ENCODE measurements at regions not wholly inside any gene's neighbourhood (a gene's known extent, or its start where the extent isn't known, plus 50 kb on each side); places are given as distances from the start of the nearest gene placed in this dataset.

DNA sequence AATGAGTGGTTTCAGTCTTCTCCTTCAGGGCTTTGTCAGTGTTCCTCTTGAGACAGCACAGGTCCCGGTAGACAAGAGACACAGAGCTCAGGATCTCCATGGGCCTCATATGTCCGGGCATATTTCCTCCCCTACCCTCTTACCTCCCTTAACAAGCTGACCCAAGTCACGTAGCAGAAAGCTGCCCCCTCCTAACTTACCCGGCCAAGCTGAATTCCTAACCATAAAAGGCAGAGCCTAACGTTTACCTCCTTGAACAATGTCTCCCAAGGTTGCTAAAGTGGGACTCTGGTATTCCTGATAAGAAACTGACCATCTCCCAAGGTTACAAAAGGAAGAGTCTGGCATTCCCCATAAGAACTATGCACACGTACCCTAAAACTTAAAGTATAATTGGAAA lies 182.2 kb upstream of the USP15 start:
- DNase-seq = no peak

DNA sequence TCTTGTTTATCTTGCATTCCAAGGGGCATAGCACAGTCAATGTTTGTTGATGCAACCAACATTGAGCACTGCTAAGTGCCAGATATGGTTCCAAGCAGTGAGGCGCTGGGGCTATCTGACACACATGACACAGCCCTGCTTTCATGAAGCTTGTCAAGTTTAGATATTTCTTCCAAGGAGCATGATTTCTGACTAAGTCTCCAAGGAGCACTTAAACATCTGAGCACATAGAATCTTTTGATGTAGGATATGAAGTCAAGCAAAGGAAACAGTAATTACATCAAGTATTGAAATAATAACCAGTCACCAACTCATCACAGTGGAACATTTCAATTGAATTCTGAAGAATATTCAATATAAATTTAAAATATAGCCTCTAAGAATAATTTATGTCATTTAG lies 177.8 kb upstream of the USP15 start:
- DNase-seq = no peak

DNA sequence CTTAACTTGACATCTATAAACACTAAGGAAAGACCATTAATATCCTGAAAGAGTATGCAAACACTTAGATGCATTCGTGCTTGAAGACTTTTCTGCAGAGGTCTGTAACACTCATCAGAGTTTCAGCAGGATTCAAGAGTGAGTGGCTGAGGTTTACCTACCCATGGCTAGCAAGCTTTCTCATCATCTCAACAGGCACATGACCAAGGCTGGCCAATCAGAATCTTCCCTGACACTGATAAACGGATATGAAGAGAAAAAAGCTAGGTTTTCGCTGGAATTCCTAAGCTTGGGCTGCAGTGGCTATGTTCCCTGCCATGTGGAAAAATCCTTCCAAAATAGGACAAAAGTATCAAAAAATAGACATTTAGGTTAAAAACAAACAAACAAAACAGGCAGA lies 162.1 kb upstream of the USP15 start:
- DNase-seq = no peak

DNA sequence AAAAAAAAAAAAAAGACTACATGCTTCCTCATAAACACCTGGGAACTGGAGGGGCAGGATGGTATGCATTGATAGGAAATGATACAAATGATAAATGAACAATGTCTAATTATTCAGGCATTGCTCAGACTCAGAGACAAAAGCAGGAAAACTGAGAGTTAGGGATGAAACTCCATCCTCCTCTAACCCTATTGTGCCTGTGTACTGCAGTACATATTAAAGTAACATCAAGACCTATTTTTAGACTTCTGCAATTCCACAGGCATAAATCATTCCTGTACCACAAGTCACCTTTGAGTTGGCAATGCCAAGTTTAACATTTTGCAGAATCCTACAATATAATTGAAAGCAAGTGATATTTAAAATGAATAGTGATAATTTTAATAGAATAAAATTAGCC lies 156.5 kb upstream of the USP15 start:
- DNase-seq = no peak

DNA sequence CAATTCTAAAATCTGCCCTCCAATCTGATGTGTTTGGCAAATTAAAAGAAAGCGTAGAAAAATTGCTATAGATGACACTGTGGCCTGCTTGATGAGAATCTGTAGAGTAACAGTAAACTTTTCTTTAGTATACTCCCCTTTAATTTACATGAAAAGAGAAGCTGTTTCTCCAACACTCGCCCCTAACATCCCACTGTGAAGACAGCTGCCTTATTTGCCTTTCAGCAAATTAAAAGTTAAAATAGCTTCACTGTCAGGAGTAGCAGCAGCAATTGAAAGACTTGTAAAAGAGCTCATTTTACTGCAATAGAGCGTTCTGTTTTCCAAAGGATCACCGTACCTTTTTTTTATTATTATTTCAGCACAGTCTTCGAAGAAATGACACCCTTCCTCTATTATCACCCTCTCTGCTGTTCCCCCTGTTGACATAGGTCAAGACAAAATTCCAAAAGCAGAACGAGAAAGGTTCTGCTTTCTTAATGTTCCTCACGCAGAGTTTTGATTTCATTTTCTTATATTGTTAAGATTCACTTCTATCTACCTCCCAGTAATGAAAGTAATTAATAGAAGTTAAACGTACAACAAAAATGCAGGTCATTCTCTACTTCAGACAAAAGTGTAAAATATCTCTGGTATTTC lies 153.5 kb upstream of the USP15 start:
- DNase-seq = no peak

DNA sequence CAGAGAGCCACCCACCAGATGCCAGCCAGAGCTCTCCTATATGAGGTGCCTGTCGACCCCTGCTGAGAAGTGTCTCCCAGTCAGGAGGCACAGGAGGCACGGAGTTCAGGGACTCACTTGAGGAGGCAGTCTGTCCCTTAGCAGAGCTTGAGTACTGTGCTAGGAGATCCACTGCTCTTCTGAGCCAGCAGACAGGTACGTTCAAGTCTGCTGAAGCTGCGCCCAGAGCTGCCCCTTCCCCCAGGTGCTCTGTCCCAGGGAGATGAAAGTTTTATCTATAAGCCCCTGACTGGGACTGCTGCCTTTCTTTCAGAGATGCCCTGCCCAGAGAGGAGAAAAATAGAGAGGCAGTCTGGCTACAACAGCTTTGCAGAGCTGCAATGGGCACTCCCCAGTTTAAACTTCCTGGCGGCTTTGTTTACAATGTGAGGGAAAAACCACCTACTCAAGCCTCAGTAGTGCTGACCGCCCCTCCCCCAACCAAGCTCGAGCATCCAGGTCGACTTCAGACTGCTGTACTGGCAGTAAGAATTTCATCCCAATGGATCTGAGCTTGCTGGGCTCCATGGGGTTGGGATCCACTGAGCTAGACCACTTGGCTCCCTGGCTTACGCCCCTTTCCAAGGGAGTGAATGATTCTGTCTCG lies 146.7 kb upstream of the USP15 start:
- DNase-seq = no peak

DNA sequence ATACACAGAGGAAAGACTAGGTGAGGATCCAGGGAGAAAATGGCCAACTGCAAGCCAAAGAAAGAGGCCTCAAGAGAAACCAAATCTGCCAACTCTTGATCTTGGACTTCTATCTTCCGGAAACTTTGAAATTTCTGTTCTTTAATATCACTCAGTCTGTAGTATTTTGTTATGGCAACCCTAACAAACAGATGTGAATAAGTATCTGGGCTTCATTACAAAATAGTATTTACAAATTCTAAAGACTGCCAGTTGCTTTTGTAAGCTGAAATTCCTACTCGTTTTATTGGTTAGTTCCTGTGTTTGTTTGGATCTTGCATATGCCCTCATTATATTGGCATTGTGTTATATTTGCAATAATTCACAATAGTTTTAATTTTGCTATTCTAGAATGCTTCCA lies 143.2 kb upstream of the USP15 start:
- no peak for DNase-seq

DNA sequence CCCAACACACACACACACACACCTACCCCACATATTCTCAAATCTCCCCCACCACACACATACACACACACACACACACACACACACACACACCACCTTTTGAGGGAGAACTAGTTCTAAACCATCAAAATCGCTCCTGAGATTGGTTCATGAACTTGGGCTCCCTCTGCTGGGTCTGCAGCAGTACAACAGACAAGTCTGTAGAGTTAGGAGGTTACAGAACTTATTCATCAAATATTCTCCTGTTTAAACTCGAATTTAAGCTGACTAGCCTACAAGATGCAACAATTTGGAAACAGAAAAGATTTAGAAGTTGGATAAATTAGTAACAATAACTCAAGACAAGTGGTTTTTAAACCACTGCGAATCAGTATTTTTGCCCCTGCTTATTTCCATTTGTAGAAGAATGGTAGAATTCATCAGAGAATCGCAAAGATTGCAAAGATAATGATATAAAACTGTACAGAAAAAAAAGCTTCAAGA lies 136.4 kb upstream of the USP15 start:
- peak in 1 of 2 experiments; percentile 26 for DNase-seq

DNA sequence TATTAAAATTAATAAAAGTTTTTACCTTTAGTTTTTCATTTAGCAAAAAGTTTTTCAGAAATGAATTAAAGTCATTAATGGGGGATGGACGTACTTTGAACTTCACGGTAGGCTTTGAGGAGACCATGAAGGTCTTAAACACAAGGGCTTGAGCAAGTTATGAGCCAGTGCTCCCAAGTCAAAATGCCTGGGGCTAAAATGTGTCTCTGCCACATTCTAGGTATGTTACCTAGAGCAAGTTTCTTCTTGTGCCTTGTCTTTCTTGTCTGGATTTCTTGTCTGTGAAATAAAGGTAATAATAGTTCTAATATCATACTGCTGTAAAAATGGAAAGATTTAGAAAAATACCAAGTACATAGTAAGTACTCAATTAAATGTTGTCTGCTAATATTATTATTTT lies 132.7 kb upstream of the USP15 start:
- DNase-seq = no peak

DNA sequence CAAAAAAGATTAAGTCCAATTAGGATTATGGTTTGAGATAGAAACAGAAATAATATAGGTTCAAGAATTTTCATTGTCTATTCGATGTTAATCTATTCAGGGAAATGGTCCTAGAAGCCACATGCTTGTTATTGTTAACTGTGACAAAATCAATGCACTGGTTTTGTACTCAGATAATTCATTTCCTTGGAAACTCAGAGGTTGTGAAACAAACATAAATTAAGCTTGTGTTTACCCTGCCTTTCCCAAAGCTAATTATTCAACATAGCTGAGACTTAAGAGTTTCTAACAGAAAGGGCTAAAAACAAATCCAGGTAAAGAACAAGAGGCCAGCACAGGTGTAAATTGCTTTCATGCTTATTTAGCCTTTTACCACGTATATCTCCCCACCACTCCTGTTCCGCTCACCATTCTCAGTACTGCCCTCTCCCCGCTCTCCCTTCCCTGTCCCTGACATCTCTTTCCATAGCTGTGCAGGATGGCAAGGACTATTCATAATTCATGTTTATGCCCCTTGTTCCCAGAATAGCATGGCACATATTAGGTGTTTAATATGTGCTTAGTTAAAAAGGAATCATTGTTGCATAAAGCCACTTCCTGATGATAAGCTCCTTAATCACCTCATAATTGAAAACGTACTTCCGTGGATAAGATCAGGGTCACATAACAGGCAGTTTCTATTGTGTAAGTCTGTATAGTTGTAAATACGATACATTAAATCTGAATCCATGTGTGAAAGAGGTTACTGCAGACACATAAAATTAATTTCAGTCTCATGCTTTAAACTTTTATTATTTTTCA lies 131.8 kb upstream of the USP15 start:
- no peak for DNase-seq

DNA sequence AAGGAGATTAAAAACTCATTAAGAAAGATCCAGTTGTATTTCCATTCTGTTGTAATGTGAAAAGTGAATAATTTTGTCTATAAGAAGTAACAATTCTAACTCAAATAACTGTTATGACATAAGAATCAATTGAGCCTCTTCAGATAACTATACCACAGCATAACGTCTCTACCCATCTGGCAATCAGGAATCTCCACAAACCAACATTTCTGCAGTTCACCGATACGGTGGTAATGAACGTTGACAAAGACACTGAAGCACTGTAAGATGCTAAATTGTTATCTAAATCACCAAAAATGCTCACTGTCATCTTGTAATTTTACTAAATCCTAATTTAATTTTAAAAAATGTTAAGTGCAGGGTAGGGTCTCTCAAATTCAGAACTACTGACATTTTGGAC lies 130.9 kb upstream of the USP15 start:
- no peak for DNase-seq

DNA sequence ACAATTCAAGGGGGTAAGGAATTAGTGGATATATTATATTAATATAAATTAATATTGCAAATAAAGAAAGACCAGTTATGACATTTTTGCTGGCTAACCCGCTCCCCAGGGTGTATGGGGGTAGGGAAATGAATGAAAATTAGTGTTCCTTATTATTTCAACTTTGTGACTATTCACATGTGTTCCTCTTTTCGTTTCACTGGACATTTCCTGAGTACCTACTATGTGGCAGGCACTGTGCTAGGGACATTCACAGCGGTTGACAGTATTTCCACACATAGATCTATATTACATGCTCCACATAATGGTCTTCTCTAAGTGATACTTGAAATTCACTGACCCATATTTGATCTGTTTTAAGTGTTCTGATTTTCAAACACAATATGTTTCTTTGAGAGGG lies 129.8 kb upstream of the USP15 start:
- no peak for DNase-seq

DNA sequence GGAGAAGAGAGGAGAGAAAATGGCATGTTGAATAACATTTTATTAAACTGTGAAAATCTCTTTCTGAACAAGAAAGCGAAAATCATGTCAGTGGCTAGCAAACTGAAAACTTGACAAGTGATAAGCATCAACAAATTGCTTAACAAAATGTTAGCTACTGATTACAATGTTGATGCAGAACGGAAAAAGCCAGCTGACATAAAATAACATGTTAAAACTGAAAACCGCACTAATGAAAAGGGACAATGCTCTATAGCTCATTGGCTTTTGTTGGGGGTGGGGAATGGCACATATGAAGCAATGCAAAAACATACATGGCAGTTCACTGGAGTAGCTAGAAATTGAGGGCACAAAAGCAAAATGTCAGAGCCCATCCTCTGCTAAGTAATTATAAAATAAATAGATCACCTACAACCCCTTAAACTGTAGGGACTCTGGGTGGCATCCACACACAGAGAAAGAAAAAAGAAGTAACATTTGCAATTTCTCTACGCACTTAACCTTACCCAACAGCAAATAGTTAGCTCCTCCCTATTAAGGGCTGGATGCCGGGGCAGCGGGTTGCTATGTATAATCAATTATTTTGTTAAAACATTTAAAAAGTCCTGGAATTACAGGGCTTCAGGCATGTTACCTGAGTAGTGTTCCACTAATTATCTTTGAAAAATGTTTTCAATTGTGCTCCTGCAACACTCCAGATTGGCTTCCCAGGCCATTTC lies 129.2 kb upstream of the USP15 start:
- no peak for DNase-seq

DNA sequence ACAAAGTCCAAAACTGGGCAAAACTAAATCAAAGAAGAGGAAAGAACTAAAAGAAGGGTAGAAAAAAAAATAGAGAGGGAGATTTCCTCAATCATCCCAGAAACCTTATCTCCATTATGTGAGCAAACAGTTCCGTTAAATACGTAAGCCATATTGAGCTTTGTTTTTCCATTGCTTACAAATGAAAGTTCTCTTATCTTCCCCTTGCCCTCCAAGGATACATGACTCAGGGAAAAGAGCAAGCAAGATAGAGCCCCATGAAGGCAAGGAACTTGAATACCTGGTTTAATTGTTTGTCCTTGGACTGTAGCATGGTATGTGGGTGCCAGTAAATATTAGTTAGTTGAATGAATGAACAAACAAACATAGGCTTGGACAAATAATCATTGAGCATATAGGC lies 126.8 kb upstream of the USP15 start:
- no peak for DNase-seq

DNA sequence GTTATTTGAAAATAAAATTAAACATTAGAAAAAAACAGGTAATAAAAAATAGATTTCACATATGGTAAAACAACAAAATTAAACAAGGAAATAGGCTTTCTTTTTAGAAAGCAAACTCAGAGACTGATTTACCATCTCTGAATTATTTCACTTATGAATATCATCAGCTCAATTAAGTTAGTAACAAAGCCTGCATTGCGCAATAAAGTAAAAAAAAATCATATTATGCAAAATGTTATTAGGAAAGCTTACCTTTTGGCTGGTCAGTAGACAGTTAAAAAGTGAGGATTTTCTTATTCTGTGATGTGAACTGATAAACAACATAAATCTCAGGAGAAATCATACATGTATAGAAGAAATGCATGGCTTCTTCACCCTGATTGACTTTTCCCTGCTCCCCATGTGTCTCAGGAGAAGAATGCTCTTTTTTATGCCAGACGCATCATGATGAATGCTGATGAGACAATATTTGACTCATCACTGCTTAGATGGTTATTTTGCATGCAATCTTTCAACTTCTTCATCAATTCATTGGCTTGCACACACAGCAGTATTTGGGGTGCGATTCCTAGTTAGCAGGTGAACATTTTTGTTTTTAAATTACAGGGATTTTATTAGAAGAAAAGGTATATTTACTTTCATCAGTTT lies 124.5 kb upstream of the USP15 start:
- no peak for DNase-seq

DNA sequence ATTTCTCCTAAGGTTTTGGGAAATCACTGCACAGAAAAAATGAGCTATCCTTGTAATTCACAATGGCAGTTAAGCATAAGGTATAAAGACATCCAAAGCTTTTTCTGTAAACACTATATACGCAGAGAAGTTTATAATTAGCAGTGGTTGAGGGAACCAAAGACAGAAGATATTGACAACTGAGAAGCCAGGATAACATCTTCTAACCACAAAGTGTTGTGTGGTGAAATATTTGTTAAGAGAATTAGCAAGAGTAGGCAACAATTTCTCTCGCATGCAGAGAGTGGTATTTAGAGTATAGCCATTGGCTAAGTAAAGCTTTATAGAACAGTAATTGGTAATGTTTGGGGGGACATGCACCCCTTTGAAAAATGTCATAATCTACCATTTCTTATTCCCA lies 123.7 kb upstream of the USP15 start:
- DNase-seq = no peak

DNA sequence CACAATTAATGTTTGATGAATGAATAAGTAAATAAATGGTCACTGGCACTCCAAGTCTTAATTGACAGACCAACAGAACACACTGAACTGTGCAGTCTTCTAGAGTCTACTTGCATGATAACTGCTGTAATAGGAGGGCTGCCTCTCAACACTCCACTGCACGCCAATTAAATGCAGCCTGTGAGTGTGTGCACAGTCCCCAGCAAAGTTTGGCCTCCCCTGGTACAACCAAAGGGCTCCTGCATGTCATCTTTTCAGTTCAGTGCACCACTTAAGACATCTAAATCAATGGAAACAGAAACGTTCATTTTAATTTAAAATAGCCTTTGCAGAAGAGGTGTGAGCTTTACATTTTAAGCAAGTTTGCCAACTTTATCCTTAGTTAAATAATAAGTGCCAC lies 121.7 kb upstream of the USP15 start:
- no peak for DNase-seq

DNA sequence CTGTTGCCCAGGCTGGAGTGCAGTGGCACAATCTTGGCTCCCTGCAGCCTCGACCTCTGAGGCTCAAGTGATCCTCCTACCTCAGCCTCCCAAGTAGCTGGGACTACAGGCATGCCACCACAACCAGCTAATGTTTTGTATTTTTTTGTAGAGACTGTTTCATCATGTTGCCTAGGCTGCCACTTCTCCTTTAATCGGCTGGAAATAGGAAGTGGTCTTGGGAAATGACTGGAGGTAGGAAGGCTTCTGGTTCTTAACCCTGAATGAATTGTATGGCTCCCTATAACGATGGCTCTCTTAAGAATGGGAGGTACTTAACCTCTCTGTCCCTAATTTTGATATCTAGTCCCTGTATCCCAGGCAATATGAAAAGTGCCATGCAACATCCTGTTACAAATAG lies 113.9 kb upstream of the USP15 start:
- DNase-seq = no peak

DNA sequence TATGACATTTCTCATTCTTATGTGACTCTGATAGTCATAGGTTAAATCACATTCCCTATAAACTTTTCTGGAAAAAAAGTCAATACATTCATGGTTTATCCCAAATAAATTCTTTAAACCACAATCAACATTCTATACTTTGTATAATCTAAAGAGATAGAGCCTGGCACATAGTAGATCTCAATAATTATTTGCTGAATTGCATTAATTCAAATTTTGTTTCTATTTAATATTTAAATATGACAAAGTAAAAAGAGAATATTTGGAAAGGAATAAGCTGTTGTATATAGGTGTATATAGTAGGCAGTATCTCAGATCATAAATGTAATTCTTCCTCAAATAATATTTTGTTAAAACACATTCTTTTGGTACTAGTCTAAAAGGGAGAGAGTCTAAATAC lies 102.2 kb upstream of the USP15 start:
- DNase-seq = no peak

DNA sequence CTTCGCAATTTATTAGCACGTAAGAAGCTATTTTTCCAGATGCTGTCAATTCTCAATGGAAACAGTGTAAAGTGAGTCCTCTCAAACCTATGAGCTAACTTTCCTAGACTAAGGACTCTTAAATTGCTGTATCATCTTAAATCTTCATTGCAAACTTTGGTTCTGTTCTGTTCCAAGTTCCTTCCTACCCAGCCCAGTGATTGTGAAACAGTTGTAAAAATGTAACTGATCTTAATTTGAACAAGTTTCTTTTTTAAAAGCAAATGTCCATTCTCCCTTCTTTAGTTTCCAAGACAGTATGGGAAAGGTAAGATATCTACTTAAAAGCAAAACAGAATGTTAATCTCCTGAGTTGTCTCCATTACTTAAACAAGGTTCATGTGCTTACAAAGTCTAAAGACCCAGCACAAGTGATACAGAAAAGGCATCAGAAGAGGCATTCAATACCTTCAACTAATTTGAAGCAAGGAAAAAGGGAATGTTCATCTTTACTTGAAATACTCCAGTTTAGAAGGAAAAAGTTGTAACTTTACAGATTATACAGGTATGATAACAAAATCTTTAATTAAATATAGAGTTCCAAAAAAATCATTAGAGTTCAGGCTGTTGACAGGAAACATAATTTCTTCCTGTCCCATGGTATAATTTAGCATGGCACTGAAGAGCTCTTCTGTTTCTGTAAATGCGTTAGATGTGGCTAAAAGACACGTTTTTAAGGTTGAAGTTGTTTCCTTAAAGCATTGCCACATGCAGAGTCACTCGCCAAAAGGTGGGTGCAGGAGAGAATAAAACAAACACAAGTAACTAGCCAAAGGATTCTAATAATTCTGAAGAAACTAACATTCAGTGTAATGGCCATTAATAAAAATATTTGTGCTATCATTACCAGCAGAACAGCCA lies 101.5 kb upstream of the USP15 start:
- DNase-seq = no peak

DNA sequence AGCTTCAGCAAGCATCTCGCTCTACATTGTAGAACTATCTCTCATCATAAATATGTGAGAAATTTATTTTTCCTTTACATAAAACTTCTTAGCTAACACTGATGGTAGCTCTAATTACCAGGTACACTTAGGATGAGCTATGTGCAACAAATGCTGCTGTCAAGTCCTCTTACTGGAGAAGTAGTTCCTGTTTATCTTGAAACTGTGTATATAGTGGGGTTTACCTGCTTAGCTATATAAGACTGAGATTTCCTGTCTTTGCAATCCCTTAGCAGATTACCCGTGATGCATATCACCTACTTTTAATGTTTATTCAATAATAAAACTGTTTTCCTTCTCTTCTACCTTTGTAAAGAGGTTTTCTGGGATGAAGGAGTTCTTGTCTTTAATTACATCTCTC lies 98.0 kb upstream of the USP15 start:
- DNase-seq = no peak

DNA sequence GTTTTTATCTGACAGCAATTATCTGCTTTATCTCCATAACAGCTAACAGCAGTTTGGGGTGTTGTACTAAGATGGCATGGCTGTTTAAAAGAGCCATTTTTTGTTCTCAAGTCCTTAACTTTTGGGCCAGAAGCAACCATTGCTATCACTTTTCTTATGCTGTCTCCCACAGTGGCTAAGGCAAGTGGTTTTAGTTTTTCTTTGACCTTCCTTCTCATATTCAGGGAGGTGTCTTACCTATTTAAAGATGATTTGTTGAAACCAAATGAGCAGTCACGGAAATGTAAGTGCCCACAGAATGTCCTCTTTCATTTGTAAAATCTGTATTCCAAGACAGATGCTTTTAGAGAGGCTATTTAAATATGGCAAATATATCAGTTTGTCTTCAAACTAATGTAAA lies 96.8 kb upstream of the USP15 start:
- no peak for DNase-seq

All from NCI-H524 (cell line).